ENCODE measurements at regions not wholly inside any gene's neighbourhood (a gene's known extent, or its start where the extent isn't known, plus 50 kb on each side); places are given as distances from the start of the nearest gene placed in this dataset.
"Not testable (repeated sequence)": the region's sequence is repeated elsewhere in the genome, so short reads cannot be mapped to it uniquely, and the experiment has no call there.

DNA sequence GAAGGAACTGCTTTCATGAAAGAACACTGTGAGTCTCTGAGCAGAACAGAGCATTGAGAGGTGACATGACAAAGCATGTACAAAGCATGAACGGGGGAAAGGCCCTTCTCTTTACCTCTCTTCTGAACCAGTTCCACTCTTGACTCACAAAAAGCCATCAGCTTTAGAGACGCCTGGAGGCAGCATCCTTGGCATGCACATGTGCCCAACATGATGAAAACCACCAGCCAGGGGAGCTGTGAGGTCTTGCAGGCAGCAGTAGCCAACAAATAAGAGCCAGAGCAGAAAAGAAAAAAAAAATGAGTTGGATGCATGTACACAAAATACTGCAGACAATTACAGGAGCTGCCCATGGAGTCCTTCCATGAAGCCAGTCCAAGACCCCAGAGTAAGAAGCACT is 95.5 kb upstream of the AGAP1 start:
- DNase-seq, result no peak

DNA sequence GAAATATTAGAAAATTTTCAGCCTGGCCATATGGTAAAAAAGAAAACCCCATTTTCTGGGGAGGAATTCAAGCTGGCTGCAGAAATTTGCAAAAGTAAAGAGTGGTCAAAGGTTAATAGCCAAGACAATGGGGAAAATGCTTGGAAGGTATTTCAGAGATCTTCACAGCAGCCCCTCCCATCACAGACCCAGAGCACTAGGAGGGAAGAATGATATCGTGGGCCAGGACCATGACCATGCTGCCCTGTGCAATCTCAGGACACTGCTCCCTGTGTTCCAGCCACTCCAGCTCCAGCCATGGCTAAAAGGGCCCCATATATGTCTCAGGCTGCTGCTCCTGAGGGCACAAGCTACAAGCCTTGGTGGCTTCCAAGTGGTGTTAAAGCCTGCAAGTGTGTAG is 93.9 kb upstream of the AGAP1 start:
- DNase-seq, result no peak

DNA sequence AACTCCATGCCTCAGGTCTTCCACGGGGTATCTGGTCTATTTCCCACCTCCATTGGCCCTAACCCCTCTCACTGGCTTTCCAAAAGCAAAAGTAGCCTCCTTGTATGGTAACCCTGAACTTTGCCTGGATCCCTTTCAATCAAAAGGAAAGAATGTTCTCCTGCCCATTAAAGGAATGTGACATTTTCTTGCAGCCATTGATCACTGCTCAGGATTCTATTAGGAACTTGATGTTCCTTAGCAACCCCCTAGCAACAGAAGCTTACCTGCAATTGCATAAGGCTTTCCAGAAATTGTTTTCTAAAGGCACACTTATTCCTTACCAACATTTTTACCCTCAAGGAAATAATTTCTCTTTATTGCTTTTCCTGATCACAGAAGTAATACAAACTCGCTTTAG is 91.4 kb upstream of the AGAP1 start:
- no peak for DNase-seq

DNA sequence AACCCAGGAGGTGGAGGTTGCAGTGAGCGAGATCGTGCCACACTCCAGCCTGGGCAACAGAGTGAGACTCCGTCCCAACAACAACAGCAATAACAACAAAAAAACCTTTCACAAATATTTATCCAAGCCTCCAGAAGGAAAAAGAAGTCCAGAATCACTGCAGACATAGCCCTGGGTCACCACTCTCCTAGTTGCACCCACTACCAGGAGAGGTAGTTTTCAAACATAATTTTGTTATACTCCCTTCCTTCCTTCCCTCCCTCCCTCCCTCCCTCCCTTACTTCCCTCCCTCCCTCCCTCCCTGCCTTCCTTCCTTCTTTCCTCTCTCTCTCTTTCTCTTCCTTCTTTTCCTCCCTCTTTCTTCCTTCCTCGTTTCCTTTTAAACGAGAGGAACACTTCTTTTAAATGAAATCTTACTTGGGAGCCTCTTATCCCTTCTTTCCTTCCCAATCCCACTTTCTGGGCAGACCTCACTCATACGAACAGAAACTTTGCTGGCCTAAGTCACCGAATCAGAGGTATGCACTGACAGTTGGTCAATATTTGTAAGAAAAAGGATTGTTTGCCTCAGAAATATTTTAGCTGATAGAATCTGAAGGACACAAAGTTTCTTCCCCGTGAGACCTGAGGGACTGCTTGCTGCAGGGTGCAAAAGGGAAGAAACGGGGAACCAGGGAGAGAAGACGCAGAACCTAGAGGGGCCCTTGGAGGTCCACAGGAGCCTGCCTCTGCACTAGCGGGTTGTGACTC is 88.1 kb upstream of the AGAP1 start:
- DNase-seq, result no peak

DNA sequence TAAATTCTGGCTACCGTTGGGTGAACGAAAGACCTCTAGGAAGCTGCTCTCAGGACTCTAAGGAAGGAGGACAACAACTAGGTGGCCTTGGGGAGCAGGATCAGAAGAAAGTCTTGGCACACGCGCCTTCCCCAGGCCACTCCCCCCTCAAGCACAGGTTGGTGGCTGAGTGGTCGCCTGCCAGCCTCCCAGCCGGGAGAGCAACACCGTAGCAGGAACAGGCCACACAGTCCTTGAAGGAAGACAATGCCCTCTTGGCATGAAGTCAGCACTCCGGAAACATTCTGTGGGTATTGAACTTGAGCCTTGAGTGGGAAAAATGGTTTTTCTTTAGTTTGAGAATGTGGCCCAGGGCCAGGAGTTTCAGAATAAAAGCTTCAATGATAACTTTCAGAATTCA is 87.4 kb upstream of the AGAP1 start:
- DNase-seq, result peak; percentile 66 to 68

DNA sequence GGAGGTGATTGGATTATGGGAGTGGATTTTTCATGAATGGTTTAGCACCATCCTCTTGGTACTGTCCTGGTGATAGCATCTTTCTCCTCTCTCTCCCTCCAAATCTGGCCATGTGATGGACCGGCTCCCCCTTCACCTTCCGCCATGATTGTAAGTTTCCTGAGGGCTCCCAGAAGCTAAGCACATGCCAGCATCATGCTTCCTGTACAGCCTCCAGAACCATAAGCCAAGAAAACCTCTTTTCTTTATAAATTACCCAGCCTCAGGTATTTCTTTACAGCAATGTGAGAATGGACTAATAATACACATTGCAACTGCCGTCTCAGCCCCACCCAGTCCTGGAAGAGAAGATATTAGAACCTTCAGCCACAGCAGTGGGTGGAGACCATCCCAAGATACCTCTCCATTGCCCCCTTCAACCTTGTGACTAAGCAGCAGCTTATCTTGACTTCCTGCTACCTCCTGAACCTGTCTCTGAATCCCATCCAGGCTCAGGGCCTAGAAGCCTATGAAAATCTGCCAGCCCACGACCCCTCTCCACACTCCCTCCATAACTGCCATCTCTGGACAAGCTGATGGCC is 81.8 kb upstream of the AGAP1 start:
- DNase-seq, result no peak

DNA sequence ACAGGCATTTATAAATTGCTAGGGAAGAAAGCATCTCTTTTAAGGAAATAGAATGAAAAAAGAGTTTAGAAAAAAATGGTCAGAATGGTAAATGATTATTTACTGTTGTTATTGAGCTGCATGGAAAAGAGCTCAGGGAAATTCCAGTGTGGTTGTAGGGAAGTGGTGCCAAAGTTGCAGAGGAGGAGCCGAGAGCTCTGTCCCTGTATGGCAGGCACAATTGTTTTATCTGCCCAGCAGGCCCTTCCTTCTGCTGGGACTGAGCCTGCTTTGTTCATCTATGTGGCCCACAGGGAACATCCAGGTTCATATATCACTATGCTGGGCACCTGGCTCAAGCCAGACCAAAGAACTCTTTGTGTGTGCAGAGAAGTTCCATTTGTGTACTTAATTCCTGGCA is 80.8 kb upstream of the AGAP1 start:
- no peak for DNase-seq

DNA sequence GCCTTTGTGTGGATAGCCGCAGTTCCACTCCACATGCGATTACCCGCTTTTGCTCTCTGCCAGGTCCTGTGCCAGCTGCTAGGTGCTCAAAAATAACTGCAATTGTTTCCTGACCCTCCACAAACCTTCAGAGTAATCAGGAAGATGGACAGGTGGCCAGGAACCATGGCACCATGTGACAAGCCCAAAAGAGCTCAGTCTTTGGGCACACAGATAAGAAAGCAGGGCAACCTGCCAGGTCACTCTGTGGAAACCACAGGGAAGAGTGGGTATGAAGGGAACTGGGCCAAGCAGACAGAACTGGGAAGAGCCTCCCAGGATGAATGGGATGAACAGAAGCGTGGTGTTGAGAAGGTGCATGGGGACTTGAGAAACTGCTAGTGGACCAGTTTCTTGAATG is 79.4 kb upstream of the AGAP1 start:
- DNase-seq, result no peak

DNA sequence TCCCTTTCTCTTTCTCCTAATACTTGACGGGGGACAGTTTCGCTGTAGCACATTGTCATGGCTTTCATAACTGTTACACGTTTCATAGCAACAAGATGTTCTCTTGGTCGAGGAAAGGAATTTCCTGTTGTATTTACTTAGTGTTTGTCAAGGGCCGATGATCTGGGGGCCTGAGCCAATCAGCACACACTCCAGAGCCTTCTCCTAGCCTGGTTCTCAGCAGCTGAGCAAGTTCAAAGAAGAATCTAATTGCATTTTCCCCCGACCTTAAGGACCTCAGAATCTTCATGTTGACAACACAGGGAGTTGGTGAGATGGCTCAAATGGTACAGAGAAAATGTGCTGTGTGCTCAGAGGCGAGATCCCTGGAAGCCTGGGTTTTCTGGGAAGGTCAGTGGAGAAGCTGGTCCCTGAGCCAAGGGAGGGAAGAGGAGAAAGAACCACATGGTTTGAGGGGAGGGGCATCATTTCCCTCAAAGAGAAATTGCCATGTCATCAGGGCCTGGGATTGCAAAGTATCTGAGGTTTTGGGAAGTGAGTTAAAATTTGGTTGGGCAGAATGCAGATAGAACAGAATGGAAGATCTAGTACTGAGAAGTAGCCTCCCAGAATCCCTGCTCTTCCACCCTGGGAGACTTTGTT is 76.9 kb upstream of the AGAP1 start:
- peak; percentile 60 to 74 for DNase-seq

DNA sequence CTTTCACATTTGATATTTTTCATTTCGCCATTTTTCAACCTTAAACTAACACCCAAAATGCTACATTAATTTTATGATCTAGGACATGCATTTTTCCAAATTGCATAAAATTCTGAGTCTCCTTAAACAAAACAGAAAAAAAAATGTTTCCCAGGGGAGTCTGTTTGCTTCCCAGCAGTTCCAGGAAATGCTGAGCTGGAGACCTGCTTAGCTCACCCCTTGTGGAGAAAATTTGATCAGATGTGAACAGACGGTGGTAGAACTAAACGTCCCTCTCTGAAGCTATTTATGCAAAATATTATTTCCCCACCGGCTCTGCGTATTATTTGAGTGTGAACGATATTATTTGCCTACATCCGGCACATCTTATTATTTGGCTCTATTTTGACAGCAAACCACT is 74.9 kb upstream of the AGAP1 start:
- DNase-seq, result no peak

DNA sequence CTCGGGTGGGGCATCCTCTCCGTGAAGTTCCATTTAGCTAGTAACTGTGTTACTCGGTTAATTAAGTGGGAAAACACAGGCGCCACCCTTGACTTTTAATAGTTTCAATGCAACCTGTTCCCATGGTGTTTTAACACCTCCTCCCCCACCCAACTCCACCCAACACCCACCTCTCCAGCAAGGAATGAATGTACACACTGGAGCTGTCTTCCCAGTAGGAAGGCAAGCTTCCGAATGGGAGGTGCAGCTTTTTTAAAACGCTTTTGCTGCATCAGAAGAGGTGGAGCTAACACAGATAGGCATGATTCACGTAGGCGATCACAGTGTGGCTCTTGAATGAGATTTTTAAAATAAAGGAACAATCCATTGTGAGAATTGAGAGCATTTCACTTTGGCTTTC is 73.8 kb upstream of the AGAP1 start:
- no peak for DNase-seq

DNA sequence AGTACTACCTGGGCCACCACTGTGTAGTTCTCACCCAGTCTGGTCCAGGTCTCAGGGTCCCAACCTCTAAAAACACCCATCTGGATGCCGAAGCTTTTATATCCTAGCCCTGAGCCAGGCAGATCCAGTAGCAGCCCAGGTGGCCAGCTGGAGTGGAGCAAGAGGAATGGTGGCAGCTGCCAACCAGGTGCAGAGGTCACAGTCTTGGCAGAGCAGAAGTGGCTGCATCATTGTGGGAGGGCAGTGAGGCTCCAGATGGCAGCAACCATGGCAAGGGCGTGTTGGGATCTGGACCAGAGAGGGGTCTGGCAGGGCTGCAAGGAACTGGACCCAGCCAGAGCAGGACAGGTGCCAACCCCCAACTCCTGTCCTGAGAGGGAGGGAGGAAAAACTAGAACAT is 72.2 kb upstream of the AGAP1 start:
- no peak for DNase-seq

DNA sequence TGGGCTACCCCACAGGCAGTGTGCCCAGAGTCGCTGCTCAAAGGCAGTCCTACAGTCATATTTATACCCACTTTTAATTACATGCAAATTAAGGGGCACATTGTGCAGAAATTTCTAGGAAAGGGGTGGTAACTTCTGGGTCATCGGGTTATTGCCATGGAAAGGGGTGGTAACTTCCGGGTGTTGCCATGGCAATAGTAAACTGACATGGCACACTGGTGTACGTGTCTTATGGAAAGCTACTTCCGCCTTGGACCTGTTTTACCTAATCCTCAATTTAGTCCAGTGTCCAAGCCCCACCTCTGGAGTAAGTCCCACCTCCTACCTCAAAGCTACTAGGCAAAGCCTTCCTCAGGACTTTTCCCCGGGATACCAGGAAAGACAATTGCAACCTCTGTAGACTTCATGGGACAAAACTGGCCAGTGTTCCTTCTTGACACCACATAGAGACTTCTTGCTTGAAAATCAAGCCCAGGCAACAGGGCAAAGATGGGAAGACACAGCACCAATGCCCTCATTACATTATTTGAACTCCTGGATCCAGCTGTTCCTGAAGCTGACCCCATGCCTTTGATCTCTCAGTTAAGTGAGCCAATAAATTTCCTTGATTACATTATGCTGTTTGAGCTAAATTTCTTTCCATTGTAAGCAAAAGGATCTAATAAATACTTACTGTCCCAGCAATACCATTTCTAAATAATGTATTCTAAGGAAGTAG is 63.3 kb upstream of the AGAP1 start:
- no peak for DNase-seq

DNA sequence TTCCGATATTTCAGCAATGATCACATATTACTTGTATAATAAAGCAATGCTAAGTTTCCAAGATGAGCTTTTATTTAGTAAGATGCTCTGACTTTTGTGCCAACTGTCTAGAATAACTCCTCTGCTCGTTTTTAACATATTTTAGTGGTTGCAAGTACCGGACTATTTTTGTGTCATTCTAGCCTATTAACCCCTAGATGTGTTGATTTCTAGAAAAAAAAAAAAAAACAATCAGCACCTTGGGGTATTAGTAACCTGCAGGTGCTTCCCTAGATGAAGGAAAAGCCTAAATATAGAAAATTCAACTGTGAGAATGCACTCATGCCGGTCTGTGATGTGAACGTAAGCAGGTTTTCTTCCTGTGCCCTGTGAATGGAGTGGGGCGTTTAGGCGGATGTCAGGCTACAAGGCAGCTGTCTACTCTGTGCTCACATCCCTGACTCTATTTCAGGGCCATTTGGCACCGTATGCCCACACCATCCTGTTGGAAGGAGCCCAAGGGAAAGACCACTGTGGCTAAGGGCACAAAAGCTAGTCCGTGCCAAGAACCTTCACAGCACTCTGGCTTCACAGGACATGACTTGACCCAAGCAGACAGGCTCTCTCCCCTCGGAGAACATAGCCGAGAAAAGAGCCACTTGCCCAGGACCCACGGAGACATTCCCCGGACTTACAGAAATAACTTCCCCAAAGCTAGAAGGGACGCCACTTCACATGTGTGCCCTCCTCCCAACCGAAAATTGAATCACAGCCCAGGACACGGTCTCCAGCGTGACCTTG is 60.9 kb upstream of the AGAP1 start:
- DNase-seq, result peak; percentile 9 to 23

DNA sequence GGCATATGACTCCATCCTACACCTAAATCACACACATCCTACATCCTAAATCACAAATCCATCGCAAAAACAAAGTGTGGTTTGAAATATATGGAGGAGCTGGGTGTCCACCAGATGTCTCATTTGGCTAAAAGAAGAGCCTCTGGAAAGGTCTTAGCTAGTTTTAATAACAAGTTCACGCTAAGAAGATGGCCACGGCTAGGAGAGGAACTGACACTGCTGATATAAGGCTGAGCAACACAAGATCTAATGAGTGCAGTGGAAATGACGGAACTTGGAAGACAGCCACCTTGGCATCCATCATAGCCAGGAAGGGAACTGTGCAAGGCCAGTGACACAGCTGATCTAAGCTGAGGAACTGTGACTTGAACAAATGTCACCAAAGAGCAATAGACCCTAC is 60.0 kb upstream of the AGAP1 start:
- DNase-seq, result peak; percentile 59

DNA sequence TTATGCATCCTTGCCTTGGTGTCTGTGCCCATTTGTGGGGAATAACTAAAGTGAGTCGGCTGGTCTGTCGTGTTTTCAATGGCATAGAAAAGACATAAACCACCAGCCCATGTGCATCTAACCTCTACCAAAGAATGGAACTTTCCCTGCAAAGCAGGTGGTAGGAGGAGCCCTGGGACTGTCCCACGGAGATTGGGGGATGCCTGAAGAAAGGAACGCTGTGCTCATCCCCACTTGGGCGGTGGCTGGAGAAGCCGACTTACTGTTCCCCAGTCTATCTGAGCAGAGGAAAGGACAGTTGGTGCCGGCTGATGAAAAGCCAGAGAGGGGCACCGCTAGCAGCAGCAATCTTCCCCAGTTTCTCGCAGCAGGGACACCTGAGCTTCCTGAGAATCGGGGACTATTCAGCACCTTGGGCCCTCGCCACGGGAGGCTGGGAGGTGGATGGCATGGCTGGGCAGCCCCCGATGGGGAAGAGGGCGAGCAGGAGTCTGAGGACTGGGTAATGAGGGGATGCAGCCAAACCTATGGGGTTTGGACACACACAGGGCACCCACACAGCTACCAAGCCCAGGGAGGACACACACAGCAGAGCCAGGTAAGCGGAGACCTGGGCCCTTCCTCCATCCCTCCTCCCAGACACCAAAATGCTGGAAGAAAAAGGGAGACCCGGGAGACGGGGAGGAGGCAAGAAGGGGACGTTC is 53.7 kb upstream of the AGAP1 start:
- DNase-seq, result no peak

DNA sequence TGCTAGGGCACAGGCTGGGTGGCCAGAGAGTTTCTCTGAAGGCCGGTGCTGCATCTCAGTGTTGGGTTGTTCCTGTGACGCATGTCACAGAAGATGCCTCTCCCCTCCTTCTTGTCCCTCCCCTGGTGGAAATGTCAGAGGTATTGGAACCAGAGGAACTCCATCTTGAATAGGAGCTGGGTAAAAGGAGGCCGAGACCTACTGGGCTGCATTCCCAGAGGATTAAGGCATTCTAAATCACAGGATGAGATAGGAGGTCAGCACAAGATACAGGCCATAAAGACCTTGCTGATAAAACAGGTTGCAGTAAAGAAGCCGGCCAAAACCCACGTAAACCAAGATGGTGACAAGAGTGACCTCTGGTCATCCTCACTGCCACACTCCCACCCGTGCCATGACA is 50.3 kb upstream of the AGAP1 start:
- DNase-seq, result not testable (repeated sequence)
